Hepatocyte (in vitro differentiated cells): ENCODE measurements at regions not wholly inside any gene's neighbourhood (a gene's known extent, or its start where the extent isn't known, plus 50 kb on each side); places are given as distances from the start of the nearest gene placed in this dataset.

Experiments
- EZH2 ChIP-seq: fragments of 200-600 bp; sonication (generic); IDR thresholded peaks from 2 replicates; pipeline ENCODE4 v1.6.1; 2016; ENCODE audit warnings: antibody characterized with exemption, mild to moderate bottlenecking, borderline replicate concordance
- TF ChIP-seq, protein P1 (sequence below): fragments of 200-600 bp; sonication (generic); IDR thresholded peaks from 2 replicates; pipeline ENCODE4 v1.5.1; 2016; ENCODE audit warnings: antibody characterized with exemption, mild to moderate bottlenecking; ENCODE audit not compliant: poor library complexity

- no peak for TF ChIP-seq EZH2
- TF ChIP-seq, protein P1, sequence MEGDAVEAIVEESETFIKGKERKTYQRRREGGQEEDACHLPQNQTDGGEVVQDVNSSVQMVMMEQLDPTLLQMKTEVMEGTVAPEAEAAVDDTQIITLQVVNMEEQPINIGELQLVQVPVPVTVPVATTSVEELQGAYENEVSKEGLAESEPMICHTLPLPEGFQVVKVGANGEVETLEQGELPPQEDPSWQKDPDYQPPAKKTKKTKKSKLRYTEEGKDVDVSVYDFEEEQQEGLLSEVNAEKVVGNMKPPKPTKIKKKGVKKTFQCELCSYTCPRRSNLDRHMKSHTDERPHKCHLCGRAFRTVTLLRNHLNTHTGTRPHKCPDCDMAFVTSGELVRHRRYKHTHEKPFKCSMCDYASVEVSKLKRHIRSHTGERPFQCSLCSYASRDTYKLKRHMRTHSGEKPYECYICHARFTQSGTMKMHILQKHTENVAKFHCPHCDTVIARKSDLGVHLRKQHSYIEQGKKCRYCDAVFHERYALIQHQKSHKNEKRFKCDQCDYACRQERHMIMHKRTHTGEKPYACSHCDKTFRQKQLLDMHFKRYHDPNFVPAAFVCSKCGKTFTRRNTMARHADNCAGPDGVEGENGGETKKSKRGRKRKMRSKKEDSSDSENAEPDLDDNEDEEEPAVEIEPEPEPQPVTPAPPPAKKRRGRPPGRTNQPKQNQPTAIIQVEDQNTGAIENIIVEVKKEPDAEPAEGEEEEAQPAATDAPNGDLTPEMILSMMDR, result no peak
Observed at GRCh38 chr2:66929632-66930338, 467.3 kb upstream of the ETAA1 start.
